Loucy (cell line): ENCODE measurements at regions not wholly inside any gene's neighbourhood (a gene's known extent, or its start where the extent isn't known, plus 50 kb on each side); places are given as distances from the start of the nearest gene placed in this dataset.

Experiments
- EZH2phosphoT487 ChIP-seq: fragments of 200-600 bp; IDR thresholded peaks from 2 replicates; pipeline ENCODE4 v1.6.1; 2018; ENCODE audit warnings: antibody characterized with exemption, mild to moderate bottlenecking, moderate library complexity, borderline replicate concordance
- TF ChIP-seq, protein P1 (sequence below): fragments of 200-600 bp; sonication (generic); conservative IDR thresholded peaks from 2 replicates; pipeline ENCODE4 v1.5.1; 2014; ENCODE audit warnings: mild to moderate bottlenecking, antibody characterized with exemption, low read length

DNA sequence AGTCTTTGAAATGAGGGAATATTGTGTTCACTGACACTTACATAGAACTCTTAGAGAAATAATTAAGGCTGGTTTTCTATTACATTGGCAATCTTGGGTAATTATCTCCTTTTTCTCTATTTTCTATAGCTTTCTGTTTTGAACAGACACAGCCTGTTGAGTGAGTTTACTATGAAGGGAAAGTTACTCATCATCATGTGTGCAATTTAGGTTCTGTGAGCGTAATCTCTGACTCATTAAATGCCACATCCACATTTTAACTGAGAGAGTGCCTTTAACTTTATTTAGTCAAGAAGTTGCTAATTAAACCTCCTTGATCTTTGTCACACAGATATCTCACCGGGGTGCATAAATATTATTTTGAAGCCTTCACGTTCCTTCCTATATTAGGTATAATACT lies 174.0 kb upstream of the SLC8A1 start:
- TF ChIP-seq, protein P1, sequence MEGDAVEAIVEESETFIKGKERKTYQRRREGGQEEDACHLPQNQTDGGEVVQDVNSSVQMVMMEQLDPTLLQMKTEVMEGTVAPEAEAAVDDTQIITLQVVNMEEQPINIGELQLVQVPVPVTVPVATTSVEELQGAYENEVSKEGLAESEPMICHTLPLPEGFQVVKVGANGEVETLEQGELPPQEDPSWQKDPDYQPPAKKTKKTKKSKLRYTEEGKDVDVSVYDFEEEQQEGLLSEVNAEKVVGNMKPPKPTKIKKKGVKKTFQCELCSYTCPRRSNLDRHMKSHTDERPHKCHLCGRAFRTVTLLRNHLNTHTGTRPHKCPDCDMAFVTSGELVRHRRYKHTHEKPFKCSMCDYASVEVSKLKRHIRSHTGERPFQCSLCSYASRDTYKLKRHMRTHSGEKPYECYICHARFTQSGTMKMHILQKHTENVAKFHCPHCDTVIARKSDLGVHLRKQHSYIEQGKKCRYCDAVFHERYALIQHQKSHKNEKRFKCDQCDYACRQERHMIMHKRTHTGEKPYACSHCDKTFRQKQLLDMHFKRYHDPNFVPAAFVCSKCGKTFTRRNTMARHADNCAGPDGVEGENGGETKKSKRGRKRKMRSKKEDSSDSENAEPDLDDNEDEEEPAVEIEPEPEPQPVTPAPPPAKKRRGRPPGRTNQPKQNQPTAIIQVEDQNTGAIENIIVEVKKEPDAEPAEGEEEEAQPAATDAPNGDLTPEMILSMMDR: no peak
- TF ChIP-seq EZH2phosphoT487: no peak
